CD4-positive, alpha-beta T cell treated with Interleukin-21 for 1 hour (primary cell): ENCODE measurements at regions not wholly inside any gene's neighbourhood (a gene's known extent, or its start where the extent isn't known, plus 50 kb on each side); places are given as distances from the start of the nearest gene placed in this dataset.

Experiments
- DNase-seq: peaks from one replicate; pipeline ENCODE4 v3.0.0-alpha.2; 2020

DNA sequence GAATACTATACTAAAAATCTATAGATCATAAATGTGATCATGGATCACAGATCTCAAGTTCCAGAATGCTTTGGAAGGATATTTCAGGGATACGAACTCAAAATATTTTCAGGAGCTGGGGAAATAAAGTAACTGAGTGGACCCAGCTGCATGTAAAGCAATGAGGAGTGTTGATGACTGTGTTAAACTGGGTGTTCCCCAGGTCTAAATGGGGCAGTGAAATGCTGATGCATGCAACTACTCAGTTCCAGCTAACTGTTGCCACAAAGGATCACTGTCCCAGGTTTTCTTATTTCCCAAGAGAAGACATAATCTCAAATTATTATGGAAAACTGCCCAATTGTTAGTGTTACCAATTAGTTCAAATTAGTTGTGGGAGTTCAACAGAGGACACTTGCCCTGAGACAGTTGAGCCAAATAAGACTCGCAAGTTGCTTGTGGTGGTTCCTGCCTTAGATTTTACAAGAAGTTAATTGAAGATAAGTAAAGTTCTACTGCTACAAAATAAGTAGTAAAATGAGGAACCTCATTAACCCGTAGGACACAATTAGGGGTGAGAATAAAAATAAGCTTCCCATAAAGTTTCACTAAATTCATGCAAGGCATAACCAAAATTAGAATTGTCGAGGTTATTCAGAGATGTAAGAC lies 66.3 kb upstream of the IL12A start:
- no peak for DNase-seq

DNA sequence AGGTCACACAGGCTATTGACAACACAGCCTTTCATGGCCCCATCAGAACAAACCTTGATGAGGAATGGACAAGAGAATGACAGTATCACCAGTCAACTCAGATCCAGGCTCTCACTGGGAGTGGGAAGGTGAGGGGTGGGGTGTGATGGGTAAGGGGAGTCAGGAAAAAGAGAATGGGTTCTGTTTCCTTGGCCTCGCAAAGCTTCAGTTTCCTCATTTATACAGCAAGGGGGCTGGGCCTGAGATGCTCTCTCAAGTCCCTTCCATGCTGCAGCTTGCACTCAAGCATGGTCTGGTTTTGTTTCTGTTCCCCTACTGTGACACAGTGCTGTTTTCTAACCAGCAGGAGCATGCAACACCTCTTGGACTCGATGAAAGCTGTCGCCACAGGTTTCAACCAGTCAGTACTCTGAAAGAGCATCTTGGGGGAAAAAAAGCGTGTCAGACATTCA lies 65.7 kb upstream of the IL12A start:
- no peak for DNase-seq

DNA sequence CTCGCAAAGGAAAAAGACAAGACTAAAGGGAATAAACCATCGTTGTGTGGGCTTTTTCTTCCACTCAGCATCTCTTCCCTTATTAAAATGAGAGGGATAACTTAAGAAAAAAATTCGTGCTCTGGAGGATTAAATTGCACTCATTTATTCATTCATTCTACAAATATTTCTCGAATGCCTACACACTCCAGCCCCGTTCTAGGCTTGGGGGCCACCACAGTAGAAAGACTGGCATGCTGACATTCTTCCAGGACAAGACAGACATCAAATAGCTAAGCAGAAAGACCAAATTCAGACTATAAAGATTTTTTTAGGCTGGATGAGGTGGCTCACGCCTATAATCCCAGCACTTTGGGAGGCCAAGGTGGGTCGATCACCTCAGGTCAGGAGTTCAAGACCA lies 65.3 kb upstream of the IL12A start:
- DNase-seq = no peak

DNA sequence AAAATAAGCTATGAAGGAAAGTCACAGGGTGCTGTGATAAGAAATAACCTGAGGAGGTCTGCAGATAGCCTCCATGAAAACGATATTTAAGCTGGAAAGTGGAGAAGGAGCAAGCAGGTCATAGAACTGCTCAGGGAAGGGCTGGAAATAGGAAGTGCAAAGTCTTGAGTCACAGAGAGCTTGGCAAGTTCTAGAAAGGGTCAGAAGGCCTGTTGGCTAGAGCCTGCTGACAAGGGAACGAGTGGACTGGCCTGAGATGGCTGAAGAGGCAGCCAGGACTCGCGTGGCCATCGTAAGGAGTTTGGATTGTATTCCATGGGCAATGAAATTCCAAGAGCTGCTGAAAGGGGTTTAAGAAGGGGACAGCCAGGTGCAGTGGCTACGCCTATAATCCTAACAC lies 64.7 kb upstream of the IL12A start:
- DNase-seq = no peak

DNA sequence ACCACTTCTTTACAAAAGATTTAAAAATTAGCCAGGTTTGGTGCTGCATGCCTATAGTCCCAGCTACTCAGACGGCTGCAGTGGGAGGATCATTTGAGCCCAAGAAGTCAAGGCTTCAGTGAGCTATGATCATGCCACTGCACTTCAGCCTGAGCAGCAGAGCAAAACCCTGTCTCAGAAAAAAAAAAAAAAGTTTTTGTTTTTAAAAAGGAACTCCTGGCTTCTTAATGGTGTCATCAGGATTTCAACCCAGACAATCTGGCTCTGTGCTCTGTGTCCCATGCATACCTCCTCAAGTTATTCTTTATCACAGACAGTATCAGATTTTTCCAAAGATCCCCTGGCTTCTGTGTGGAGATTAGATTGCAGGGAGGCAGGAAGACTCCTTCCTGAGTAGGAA lies 64.2 kb upstream of the IL12A start:
- DNase-seq = no peak

DNA sequence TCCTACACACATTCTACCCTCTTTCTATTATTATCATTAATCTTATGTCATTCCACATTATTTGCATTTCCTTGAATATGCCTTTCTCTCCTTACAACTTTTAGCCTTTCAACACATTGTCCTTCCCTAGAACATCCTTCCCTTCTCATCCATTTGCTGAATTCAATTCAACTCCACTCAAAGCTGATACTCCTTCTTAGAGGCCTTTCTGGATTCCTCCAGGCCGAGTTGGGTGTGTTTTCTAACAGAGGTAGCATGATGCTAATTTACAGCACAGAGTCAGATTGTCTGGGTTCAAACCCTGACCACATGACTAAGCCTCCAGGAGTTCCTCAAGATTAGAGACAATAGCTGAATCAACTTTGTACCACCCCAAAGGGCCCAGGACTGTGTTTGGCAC lies 63.4 kb upstream of the IL12A start:
- no peak for DNase-seq

DNA sequence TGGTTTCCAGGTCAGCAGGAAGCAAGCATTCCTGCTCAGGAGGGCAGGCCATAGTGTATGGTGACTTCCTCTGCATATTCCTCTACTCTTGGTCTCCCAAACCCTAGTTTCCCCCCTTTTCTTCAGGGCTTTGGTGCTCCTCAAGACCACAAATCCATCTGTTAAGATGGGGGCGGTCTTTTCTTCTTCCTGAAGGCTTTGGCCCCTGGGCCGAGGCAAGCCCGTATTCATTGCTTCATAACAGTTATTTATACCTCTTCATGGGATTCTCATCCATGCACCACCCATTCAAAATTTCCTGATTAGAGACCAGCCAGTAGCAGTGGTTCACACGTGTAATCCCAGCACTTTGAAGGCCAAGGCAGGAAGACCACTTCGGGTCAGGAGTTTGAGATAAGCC lies 62.1 kb upstream of the IL12A start:
- DNase-seq = no peak

DNA sequence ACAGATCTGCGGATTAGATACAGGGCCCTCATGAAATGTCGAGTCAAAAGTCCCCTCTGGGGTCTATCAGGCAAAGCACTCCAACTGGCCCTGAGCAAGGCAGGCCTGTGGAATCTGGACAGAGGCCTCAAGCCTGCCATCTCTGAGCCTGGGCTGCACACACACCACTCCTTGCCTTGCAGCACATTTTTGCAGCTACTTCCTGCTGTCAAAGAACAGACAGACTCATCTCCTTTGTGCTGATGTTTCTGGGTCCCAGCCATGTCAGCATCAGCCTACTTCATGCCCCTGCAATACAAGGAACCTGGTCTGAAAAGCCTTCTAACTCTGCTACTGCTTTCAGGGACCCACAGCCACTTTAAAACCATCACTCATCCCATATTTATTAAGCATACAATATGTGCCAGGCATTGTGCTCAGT lies 60.6 kb upstream of the IL12A start:
- no peak for DNase-seq

DNA sequence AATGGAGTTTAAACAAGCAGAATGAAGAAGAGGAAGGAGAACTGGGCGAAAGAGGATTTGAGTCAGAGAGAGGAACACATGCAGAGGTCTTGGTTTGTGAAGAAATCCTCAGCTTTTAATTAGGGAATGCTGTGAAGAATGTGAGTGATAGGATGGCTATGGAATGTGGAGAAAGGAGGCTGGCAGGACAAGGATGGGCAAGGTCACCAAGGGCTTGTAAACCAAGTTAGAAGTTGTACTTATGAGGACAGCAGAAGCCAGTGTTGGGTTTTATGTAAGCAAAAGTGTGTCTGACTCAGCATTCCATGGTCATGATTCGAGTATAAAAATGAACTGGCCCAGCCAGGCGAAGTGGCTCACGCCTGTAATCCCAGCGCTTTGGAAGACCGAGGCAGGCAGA lies 60.0 kb upstream of the IL12A start:
- no peak for DNase-seq

DNA sequence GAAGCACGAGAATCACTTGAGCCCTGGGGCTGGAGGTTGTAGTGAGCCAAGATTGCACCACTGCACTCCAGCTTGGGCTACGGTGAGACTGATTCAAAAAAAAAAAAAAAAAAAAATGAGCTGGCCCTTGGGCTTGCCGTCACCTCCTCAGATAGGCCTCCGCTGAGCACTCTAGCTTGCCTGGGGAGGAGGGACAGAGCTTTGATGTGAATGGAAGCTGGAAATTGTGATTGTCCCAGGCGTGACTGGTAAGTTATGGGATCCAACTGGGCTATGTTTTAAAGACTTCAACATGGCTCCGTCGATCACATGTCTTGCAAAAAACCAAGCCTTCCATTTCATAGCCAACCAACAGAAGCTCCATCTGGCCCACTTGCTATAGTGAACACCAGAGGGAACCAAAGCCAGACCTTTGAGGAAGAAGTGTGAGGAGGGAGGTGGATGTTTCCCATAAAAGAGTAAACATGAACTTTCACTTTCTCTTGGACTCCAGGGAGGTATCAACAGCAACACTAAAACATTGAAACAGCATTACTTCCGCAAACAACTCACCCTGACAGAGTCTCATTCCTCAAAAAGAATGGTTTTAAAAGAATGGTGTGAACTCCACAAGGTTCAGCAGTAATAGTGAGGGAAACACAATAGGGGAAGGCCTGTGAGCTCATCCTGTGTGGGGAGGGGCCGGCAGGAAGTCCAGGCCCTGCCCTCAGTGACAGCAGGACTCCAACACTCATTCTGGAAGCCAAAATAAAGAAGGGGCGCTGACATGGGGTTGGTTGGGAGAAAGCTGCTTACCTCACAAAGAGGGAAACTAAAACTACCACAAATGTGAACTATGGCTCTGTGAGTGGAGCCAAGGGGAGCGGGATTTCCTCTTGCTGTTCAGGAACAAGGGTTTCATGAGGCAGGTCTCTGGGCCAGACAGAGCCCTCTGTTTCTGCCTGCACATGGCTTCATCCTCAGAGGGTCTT lies 59.2 kb upstream of the IL12A start:
- peak; percentile 26 for DNase-seq

DNA sequence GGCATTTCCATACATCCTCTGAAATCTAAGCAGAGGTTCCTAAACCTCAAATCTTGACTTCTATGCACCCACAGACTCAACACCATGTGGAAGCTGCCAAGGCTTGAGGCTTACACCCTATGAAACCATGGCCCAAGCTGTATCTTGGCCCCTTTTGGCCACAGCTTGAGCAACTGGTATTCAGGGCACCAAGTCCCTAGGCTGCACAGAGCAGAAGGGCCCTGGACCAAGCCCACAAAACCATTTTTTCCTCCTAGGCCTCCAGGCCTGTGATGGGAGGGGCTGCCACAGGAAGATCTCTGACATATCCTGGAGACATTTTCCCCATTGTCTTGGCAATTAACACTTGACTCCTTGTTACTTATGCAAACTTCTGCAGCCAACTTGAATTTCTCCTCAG lies 54.4 kb upstream of the IL12A start:
- DNase-seq = no peak

DNA sequence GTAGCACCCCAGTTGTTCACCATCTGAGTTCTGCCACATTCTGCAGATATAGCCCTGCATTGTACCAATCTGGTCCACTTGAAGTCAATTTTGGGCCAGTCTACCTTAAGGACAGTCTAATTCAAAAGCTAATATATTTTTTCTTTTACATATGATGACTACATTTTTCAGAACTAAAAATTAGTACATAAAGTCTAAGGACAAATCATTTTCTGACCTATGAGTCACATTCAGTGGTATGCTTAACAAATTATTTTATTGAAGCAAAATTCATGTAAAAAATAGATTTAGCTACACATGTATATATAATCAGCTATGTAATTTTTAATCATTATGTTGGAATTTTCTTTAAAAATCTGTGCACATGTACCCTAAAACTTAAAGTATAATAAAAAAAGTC lies 52.1 kb upstream of the IL12A start:
- DNase-seq = no peak

DNA sequence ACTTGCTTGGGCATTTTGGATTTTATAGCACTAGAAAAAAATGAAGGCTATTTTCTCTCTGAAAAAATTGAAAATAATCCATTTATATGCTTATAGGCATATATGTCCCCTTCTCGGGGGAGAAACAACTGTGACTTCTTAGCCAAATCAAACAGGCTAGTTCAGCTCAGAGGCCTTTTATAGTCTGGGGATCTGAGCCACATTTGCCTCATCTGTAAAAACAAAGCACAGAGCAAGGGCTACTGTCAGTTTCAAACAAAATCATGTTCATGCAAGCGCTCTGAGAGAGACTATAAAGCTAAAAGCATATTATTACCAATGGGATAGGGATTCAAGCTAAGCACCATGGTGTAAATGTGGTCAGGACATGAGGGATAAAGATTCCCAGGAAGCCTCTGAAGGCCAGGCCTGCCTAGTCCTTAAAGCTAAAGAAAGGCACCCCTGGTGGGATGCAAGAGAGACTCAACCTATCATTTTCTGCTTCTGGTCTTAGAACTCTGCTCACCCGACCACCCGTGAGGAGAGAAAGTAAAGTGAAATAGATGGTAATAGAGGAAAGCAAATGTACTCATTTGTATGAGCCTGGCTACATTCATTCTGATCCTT lies 51.0 kb upstream of the IL12A start:
- no peak for DNase-seq

DNA sequence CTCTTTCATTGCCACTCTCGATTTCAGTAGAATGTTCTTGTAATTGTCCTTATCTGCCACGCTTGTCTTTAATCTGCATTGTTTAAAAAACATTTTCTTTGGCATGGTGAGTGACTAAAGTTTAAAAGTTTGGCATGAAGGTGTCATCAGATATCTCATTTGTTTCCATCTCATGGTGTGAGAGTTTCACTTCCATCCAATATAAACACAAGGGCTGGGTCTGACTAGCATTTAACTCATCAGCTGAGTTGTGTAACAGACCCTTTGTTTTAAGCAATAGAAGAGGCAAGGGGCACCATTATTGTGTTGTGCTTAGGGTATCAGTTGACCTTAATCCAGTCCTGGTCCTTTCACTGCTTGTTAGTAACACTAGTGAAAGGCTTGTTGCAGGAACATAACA lies 49.9 kb upstream of the IL12A start:
- DNase-seq = no peak
